Lung (tissue), 11 donors: ENCODE measurements at regions not wholly inside any gene's neighbourhood (a gene's known extent, or its start where the extent isn't known, plus 50 kb on each side); places are given as distances from the start of the nearest gene placed in this dataset.
A peak's percentile ranks its signal among the peaks of the same experiment; 100 is the strongest.

ENCODE experiments used
- ATAC-seq: fragments of 200-7000 bp; cut with Tn5 transposase; one replicate; pipeline ENCODE4 v1.9.1; 2020; ENCODE audit warnings: moderate number of reproducible peaks; ENCODE audit not compliant: insufficient read depth, low FRiP score
- DNase-seq, 3 donors: peaks; one replicate each; pipeline ENCODE4 v3.0.0-alpha.2; 2013 to 2017
- H3K27ac ChIP-seq, 2 donors: one replicate each; pipeline ENCODE4 v1.5.1; 2013; ENCODE audit warnings: mild to moderate bottlenecking in 2 of 2, moderate library complexity in 2 of 2, control low read depth in 1 of 2, inconsistent platforms in 1 of 2, low read depth in 1 of 2, low read length in 1 of 2
- H3K27me3 ChIP-seq, 3 donors: one replicate each; pipeline ENCODE4 v1.5.1; 2013; ENCODE audit warnings: low read length in 2 of 3; ENCODE audit not compliant: control insufficient read depth in 3 of 3, insufficient read depth in 3 of 3
- H3K36me3 ChIP-seq, 4 donors: one replicate each; pipeline ENCODE4 v1.5.1; 2013; ENCODE audit warnings: low read length in 4 of 4, mild to moderate bottlenecking in 1 of 4, moderate library complexity in 1 of 4; ENCODE audit not compliant: control insufficient read depth in 4 of 4, insufficient read depth in 4 of 4
- H3K4me1 ChIP-seq, 5 donors: one replicate each; pipeline ENCODE4 v1.5.1; 2013; ENCODE audit warnings: low read length in 5 of 5, mild to moderate bottlenecking in 2 of 5, moderate library complexity in 1 of 5; ENCODE audit not compliant: control insufficient read depth in 5 of 5, insufficient read depth in 5 of 5
- H3K4me3 ChIP-seq: one replicate; pipeline ENCODE4 v1.5.1; 2013; ENCODE audit warnings: mild to moderate bottlenecking, control low read depth, moderate library complexity
- H3K9ac ChIP-seq, 2 donors: one replicate each; pipeline ENCODE4 v1.5.1; 2013; ENCODE audit warnings: low read length in 2 of 2, control low read depth in 1 of 2; ENCODE audit not compliant: insufficient read depth in 1 of 2
- H3K9me3 ChIP-seq, 4 donors: one replicate each; pipeline ENCODE4 v1.5.1; 2013; ENCODE audit warnings: low read length in 3 of 4, mild to moderate bottlenecking in 1 of 4, moderate library complexity in 1 of 4; ENCODE audit not compliant: control insufficient read depth in 4 of 4, insufficient read depth in 3 of 4
- WGBS, 2 donors: extraction: QIAGEN DNeasy Blood & Tissue Kit; methylation state at CpG; one replicate each; pipeline ENCODE4 v1.1.7; 2013; 5-methylcytosine and 5-hydroxymethylcytosine counted together
- TF ChIP-seq, protein P1 (sequence below): IDR thresholded peaks from 2 replicates; pipeline ENCODE4 v1.5.1; 2012; ENCODE audit warnings: mild to moderate bottlenecking; ENCODE audit errors: control extremely low read depth, extremely low read depth
- donor health status: control.
- donor health status: control.
- donor health status: Bipolar disorder and iron deficiency.
- donor health status: healthy.
- donor health status: DM: yes; HTN: yes; CAD: no.

- TF ChIP-seq, protein P1, sequence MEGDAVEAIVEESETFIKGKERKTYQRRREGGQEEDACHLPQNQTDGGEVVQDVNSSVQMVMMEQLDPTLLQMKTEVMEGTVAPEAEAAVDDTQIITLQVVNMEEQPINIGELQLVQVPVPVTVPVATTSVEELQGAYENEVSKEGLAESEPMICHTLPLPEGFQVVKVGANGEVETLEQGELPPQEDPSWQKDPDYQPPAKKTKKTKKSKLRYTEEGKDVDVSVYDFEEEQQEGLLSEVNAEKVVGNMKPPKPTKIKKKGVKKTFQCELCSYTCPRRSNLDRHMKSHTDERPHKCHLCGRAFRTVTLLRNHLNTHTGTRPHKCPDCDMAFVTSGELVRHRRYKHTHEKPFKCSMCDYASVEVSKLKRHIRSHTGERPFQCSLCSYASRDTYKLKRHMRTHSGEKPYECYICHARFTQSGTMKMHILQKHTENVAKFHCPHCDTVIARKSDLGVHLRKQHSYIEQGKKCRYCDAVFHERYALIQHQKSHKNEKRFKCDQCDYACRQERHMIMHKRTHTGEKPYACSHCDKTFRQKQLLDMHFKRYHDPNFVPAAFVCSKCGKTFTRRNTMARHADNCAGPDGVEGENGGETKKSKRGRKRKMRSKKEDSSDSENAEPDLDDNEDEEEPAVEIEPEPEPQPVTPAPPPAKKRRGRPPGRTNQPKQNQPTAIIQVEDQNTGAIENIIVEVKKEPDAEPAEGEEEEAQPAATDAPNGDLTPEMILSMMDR: no peak
- ATAC-seq: no peak
- Histone ChIP-seq H3K4me3 (no peak overlapping the region), H3K27ac (no peak overlapping the region), H3K9me3 (no peaks in the 10 kb centered on the region), H3K27me3 (no peaks in the 10 kb centered on the region), H3K9ac (no peak overlapping the region), H3K36me3 (no peaks in the 10 kb centered on the region), H3K4me1 (peaks cover 8 to 16% (median 10%) of the 10 kb centered on the region in 5 donors)
- WGBS, 2 donors: 95 to 98% methylated on average over 5 of the region's 5 CpGs
- no peak for DNase-seq
Measured at GRCh38 chr12:93133361-93133760, 204.3 kb upstream of the EEA1 start.

DNA sequence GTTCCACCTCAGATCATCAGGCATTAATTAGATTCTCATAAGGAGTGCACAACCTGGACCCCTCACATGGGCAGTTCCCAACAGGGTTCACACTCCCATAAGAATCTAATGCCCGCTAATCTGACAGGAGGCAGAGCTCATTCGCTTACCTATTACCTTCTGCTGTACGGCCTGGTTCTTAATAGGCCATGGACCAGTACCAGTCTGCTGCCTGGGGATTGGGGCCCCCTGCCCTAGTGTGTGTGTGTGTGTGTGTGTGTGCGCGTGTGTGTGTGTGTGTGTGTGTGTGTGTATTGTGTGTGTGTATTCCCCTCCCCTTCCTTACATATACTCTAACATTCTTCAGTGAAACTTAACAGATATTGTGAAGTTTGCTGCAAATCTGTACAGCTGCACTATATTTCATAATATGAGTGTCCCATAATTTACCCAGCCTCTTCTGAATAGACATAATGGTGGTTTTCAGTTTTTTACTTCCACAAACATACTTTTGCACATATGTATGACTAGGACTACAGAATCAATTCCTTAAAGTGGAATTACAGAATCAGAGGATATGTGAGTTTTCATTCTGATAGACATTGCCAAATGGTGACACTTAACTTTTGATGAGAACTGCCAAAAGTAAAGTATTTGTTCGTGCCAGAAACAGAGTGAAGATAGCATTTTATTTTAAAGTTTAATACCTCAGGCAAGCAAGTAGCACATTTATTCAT, 205.2 kb upstream of the EEA1 start:
- no peak overlapping the region for H3K9ac ChIP-seq
- 83 to 93% methylated on average over 6 of the region's 6 CpGs for WGBS, 2 donors
- TF ChIP-seq, protein P1: no peak
- no peak overlapping the region for H3K4me3 ChIP-seq
- ATAC-seq: no peak
- no peak for DNase-seq
- peaks cover 8 to 16% (median 10%) of the 10 kb centered on the region in 5 donors for H3K4me1 ChIP-seq
- no peaks in the 10 kb centered on the region for H3K27me3 ChIP-seq
- H3K9me3 ChIP-seq: no peaks in the 10 kb centered on the region
- H3K27ac ChIP-seq: peak overlapping the region in 1 of 2 donors; percentile 17
- H3K36me3 ChIP-seq: no peaks in the 10 kb centered on the region

GRCh38 chr12:93134893-93135285, 205.8 kb upstream of the EEA1 start:
- H3K36me3 ChIP-seq: no peaks in the 10 kb centered on the region
- no peak overlapping the region for H3K4me3 ChIP-seq
- no peak for ATAC-seq

More at GRCh38 chr12:93134893-93135285, 205.8 kb upstream of the EEA1 start:
- Histone ChIP-seq H3K27me3 (no peaks in the 10 kb centered on the region), H3K4me1 (peaks cover 8 to 16% (median 10%) of the 10 kb centered on the region in 5 donors), H3K27ac (peak overlapping the region in 1 of 2 donors; percentile 74), H3K9me3 (no peaks in the 10 kb centered on the region), H3K9ac (no peak overlapping the region)
- TF ChIP-seq, protein P1: no peak
- WGBS, 2 donors: 29 to 72% methylated on average over 3 of the region's 3 CpGs
- DNase-seq: no peak
